ENCODE measurements at regions not wholly inside any gene's neighbourhood (a gene's known extent, or its start where the extent isn't known, plus 50 kb on each side); places are given as distances from the start of the nearest gene placed in this dataset.

GRCh38 chr7:69180662-69181061 lies 417.6 kb upstream of the AUTS2 start:
- intact Hi-C loops (cut with DNase I): no loop called here
- 78% methylated on average over 1 of the region's 1 CpG for WGBS

GRCh38 chr7:69182596-69183467 lies 415.4 kb upstream of the AUTS2 start:
- no peak overlapping the region for H3K4me3 ChIP-seq
- intact Hi-C loops (cut with DNase I): no loop called here
- H3K27me3 ChIP-seq: no peaks in the 10 kb centered on the region
- no peaks in the 10 kb centered on the region for H3K9me3 ChIP-seq
- no peak overlapping the region for H3K27ac ChIP-seq (replicated peaks in 1 of 4)
- no peaks in the 10 kb centered on the region for H3K36me3 ChIP-seq
- no peak for TF ChIP-seq POLR2A (IDR thresholded peaks at IDR 0.05; ENCODE audit: low read depth)
- WGBS: 71% methylated on average over 6 of the region's 6 CpGs
- no peak for DNase-seq (ENCODE audit: extremely low spot score)
- H3K4me1 ChIP-seq: peaks cover 0 to 21% (median 20%) of the 10 kb centered on the region in 4 donors

More at GRCh38 chr7:69180662-69181061, 417.6 kb upstream of the AUTS2 start:
- Histone ChIP-seq H3K27ac (replicated peaks in 1 of 4) (no peak overlapping the region), H3K4me1 (peaks cover 4 to 38% (median 35%) of the 10 kb centered on the region in 4 donors), H3K36me3 (no peaks in the 10 kb centered on the region), H3K9me3 (no peaks in the 10 kb centered on the region), H3K4me3 (no peak overlapping the region), H3K27me3 (no peaks in the 10 kb centered on the region)
- TF ChIP-seq CTCF (IDR thresholded peaks at IDR 0.05) (no peak), POLR2AphosphoS5 (IDR thresholded peaks at IDR 0.05) (no peak), POLR2A (IDR thresholded peaks at IDR 0.05; ENCODE audit: low read depth) (no peak), EP300 (IDR thresholded peaks at IDR 0.05) (no peak)
- DNase-seq (ENCODE audit: extremely low spot score): no peak

GRCh38 chr7:69184339-69184738 lies 413.9 kb upstream of the AUTS2 start:
- WGBS: 34% methylated on average over 5 of the region's 5 CpGs
- intact Hi-C loops (cut with DNase I): no loop called here
- DNase-seq (ENCODE audit: extremely low spot score): no peak
- Histone ChIP-seq H3K36me3 (no peaks in the 10 kb centered on the region), H3K4me1 (peaks cover 0 to 11% (median 9%) of the 10 kb centered on the region in 4 donors), H3K27me3 (no peaks in the 10 kb centered on the region), H3K9me3 (no peaks in the 10 kb centered on the region), H3K4me3 (peak overlapping the region in 1 of 4 donors; percentile 18), H3K27ac (replicated peaks in 1 of 4) (peak overlapping the region in 3 of 4 donors; percentile 16 to 44 (median 42))
- no peak for TF ChIP-seq EP300 (IDR thresholded peaks at IDR 0.05)
- TF ChIP-seq CTCF (IDR thresholded peaks at IDR 0.05): no peak
- TF ChIP-seq POLR2AphosphoS5 (IDR thresholded peaks at IDR 0.05): no peak
- no peak for TF ChIP-seq POLR2A (IDR thresholded peaks at IDR 0.05; ENCODE audit: low read depth)

GRCh38 chr7:69185170-69185569 lies 413.1 kb upstream of the AUTS2 start:
- intact Hi-C loops (cut with DNase I): no loop called here
- DNase-seq (ENCODE audit: extremely low spot score): no peak
- Histone ChIP-seq H3K9me3 (no peaks in the 10 kb centered on the region), H3K4me1 (peaks cover 0 to 11% (median 9%) of the 10 kb centered on the region in 4 donors), H3K36me3 (no peaks in the 10 kb centered on the region), H3K4me3 (no peak overlapping the region), H3K27me3 (no peaks in the 10 kb centered on the region), H3K27ac (replicated peaks in 1 of 4) (no peak overlapping the region)
- WGBS: 95% methylated on average over 5 of the region's 5 CpGs
- TF ChIP-seq POLR2AphosphoS5 (IDR thresholded peaks at IDR 0.05) (no peak), EP300 (IDR thresholded peaks at IDR 0.05) (no peak), POLR2A (IDR thresholded peaks at IDR 0.05; ENCODE audit: low read depth) (no peak), CTCF (IDR thresholded peaks at IDR 0.05) (no peak)

GRCh38 chr7:69186974-69187373 lies 411.3 kb upstream of the AUTS2 start:
- H3K4me1 ChIP-seq: peaks cover 0 to 11% (median 9%) of the 10 kb centered on the region in 4 donors
- no peak for DNase-seq (ENCODE audit: extremely low spot score)
- H3K4me3 ChIP-seq: no peak overlapping the region
- TF ChIP-seq POLR2A (IDR thresholded peaks at IDR 0.05; ENCODE audit: low read depth) (no peak), EP300 (IDR thresholded peaks at IDR 0.05) (no peak), CTCF (IDR thresholded peaks at IDR 0.05) (no peak), POLR2AphosphoS5 (IDR thresholded peaks at IDR 0.05) (no peak)
- WGBS: 93% methylated on average over 5 of the region's 5 CpGs
- no peaks in the 10 kb centered on the region for H3K9me3 ChIP-seq
- intact Hi-C loops (cut with DNase I): no loop called here
- no peaks in the 10 kb centered on the region for H3K27me3 ChIP-seq
- H3K36me3 ChIP-seq: no peaks in the 10 kb centered on the region
- H3K27ac ChIP-seq (replicated peaks in 1 of 4): no peak overlapping the region

Measured in esophagus muscularis mucosa (tissue), 4 donors.